NCI-H526 (cell line): ENCODE measurements at regions not wholly inside any gene's neighbourhood (a gene's known extent, or its start where the extent isn't known, plus 50 kb on each side); places are given as distances from the start of the nearest gene placed in this dataset.
A peak's percentile ranks its signal among the peaks of the same experiment; 100 is the strongest.
"Not testable (repeated sequence)": the region's sequence is repeated elsewhere in the genome, so short reads cannot be mapped to it uniquely, and the experiment has no call there.

Source experiments
- DNase-seq, 2 experiments: peaks; one replicate each; lab custom pipeline; 2025; lab: John Stamatoyannopoulos, UW

- DNase-seq: no peak
Observed at GRCh38 chr18:75745147-75745546, 317.6 kb upstream of the SMIM21 start.

GRCh38 chr18:75742516-75742915 lies 315.0 kb upstream of the SMIM21 start:
- no peak for DNase-seq

- no peak for DNase-seq
Observed at GRCh38 chr18:75739682-75740081, 312.2 kb upstream of the SMIM21 start.

GRCh38 chr18:75735291-75735690 lies 307.8 kb upstream of the SMIM21 start:
- DNase-seq: no peak

- DNase-seq: no peak
Observed at GRCh38 chr18:75730249-75730648, 302.7 kb upstream of the SMIM21 start.

GRCh38 chr18:75728621-75729020 lies 301.1 kb upstream of the SMIM21 start:
- DNase-seq: no peak

- peak; percentile 4 to 72 for DNase-seq
Observed at GRCh38 chr18:75727456-75727855, 300.0 kb upstream of the SMIM21 start.

- no peak for DNase-seq
Observed at GRCh38 chr18:75723521-75724340, 296.2 kb upstream of the SMIM21 start.

- DNase-seq: no peak
Observed at GRCh38 chr18:75714766-75715165, 287.3 kb upstream of the SMIM21 start.

GRCh38 chr18:75712124-75712867 lies 284.8 kb upstream of the SMIM21 start:
- DNase-seq: not testable (repeated sequence)

- DNase-seq: no peak
Observed at GRCh38 chr18:75700561-75700960, 273.1 kb upstream of the SMIM21 start.

GRCh38 chr18:75698861-75699260 lies 271.4 kb upstream of the SMIM21 start:
- DNase-seq: no peak

GRCh38 chr18:75697493-75697892 lies 270.0 kb upstream of the SMIM21 start:
- DNase-seq: peak in 1 of 2 experiments; percentile 1

- no peak for DNase-seq
Observed at GRCh38 chr18:75696391-75696790, 268.9 kb upstream of the SMIM21 start.

- peak; percentile 24 to 77 for DNase-seq
Observed at GRCh38 chr18:75694292-75694691, 266.8 kb upstream of the SMIM21 start.

GRCh38 chr18:75691483-75691882 lies 264.0 kb upstream of the SMIM21 start:
- DNase-seq: no peak

GRCh38 chr18:75690283-75690682 lies 262.8 kb upstream of the SMIM21 start:
- not testable (repeated sequence) for DNase-seq

GRCh38 chr18:75687626-75688025 lies 260.1 kb upstream of the SMIM21 start:
- DNase-seq: no peak

GRCh38 chr18:75683426-75683825 lies 255.9 kb upstream of the SMIM21 start:
- DNase-seq: no peak

GRCh38 chr18:75681538-75682115 lies 254.1 kb upstream of the SMIM21 start:
- DNase-seq: no peak

GRCh38 chr18:75679331-75679730 lies 251.8 kb upstream of the SMIM21 start:
- DNase-seq: no peak

- no peak for DNase-seq
Observed at GRCh38 chr18:75678627-75679026, 251.1 kb upstream of the SMIM21 start.
